ENCODE measurements at regions not wholly inside any gene's neighbourhood (a gene's known extent, or its start where the extent isn't known, plus 50 kb on each side); places are given as distances from the start of the nearest gene placed in this dataset.

DNA sequence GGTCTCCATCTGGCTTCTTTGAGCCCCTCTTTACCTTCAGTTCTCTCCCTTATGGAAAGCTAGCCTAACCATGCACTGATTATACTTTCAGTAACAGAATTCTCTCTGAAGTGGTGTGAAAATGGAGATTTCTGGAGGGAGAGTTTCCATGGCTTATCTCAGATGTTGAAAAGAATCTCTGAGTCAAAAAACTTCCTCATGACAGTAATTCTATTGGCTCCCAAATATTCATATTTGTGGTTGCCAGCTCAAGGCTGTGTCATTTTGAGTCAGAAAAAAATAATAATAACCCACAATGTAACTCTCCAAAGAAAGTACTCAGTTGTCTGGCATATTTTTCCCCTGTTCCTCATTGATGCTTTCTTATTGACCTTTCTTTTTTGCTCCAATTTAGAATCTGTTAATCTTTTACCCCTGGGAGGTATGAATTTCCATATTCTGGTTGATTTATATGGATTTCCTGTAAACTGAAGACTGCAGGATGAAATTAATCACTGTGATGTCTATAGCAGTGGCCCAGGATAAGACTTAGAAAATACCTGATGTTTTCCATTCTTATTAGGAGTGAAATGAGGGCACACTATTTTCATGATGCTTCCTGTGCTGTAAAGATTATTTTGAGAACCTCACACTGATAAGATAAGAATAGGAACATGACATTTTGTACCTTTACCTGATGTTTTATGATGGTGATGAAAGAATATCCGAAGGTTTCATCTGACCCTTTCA is 149.5 kb upstream of the EPHA3 start:
- TF ChIP-seq EP300 (IDR thresholded peaks at IDR 0.05), result no peak
- no peak for TF ChIP-seq POLR2A (IDR thresholded peaks at IDR 0.05)

Data from upper lobe of left lung (tissue), 4 donors.